Right lobe of liver (tissue), 4 donors: ENCODE measurements at regions not wholly inside any gene's neighbourhood (a gene's known extent, or its start where the extent isn't known, plus 50 kb on each side); places are given as distances from the start of the nearest gene placed in this dataset.

Experiments
- POLR2A ChIP-seq: fragments of 450-650 bp; IDR thresholded peaks from one replicate; pipeline ENCODE4 v1.6.1; 2017; ENCODE audit warnings: antibody characterized with exemption, mild to moderate bottlenecking
- TF ChIP-seq, protein P1 (sequence below), 4 donors: fragments of 200-600 bp in 3 of 4; fragments of 450-650 bp in 1 of 4; IDR thresholded peaks; one replicate each; pipeline versions ENCODE4 v1.5.1 to v1.8.0; 2016 to 2022; ENCODE audit warnings: antibody characterized with exemption in 4 of 4, mild to moderate bottlenecking in 2 of 4
- donor health status: DM: no; HTN: no; CAD: no.
- donor health status: DM: no; HTN: no; CAD: no.
- donor health status: DM: no; HTN: yes; CAD: no.

DNA sequence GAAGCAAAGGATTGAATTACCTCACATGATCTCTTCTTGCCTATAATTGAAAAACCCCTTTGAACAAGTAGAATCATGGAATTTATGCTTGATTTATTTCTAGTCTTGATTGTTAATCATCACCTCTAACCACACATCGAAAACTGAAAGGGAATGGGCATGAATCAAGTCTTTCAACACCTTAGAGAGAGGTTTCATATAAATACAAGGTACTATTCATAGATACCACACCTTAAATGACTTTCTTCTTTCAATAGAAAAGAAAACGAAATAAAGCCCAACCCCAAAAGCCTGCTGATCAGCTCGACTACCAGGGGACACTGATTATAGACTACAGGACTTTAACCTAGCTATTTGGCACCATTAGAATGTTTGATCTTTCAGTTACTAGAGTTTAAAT lies 128.6 kb upstream of the PTPRZ1 start:
- TF ChIP-seq, protein P1, sequence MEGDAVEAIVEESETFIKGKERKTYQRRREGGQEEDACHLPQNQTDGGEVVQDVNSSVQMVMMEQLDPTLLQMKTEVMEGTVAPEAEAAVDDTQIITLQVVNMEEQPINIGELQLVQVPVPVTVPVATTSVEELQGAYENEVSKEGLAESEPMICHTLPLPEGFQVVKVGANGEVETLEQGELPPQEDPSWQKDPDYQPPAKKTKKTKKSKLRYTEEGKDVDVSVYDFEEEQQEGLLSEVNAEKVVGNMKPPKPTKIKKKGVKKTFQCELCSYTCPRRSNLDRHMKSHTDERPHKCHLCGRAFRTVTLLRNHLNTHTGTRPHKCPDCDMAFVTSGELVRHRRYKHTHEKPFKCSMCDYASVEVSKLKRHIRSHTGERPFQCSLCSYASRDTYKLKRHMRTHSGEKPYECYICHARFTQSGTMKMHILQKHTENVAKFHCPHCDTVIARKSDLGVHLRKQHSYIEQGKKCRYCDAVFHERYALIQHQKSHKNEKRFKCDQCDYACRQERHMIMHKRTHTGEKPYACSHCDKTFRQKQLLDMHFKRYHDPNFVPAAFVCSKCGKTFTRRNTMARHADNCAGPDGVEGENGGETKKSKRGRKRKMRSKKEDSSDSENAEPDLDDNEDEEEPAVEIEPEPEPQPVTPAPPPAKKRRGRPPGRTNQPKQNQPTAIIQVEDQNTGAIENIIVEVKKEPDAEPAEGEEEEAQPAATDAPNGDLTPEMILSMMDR (IDR thresholded peaks at IDR 0.05): no peak
- no peak for TF ChIP-seq POLR2A
